ENCODE measurements at regions not wholly inside any gene's neighbourhood (a gene's known extent, or its start where the extent isn't known, plus 50 kb on each side); places are given as distances from the start of the nearest gene placed in this dataset.

- peaks cover 42% of the 10 kb centered on the region for H3K4me1 Mint-ChIP-seq
- H3K4me3 Mint-ChIP-seq: no peak overlapping the region
- ATAC-seq (no peak), DNase-seq (ENCODE audit: low spot score) (no peak)
- H3K9me3 Mint-ChIP-seq: peaks cover 5% of the 10 kb centered on the region
- ChIA-PET CTCF (interaction anchor here (1.5 kb wide), 1 partner anchor 11 kb away, joined by 4 read pairs; no protein-coding TSS in a partner anchor), POLR2A (no interaction called here)
- no peaks in the 10 kb centered on the region for H3K27me3 Mint-ChIP-seq (ENCODE audit: low read depth)
- no peak overlapping the region for H3K27ac Mint-ChIP-seq
- no peak for TF ChIP-seq MAX (CRISPR knock-in tag; IDR thresholded peaks at IDR 0.05)
- no peak for TF ChIP-seq MLX (CRISPR knock-in tag; IDR thresholded peaks at IDR 0.05)
- TF ChIP-seq NFATC4 (CRISPR knock-in tag; IDR thresholded peaks at IDR 0.05): no peak
- TF ChIP-seq PRDM15 (CRISPR knock-in tag; IDR thresholded peaks at IDR 0.05): no peak
- no peak for TF ChIP-seq ARID4B (CRISPR knock-in tag; IDR thresholded peaks at IDR 0.05; ENCODE audit: borderline replicate concordance)
- no peak for TF ChIP-seq JAZF1 (CRISPR knock-in tag; IDR thresholded peaks at IDR 0.05)
- no peak for TF ChIP-seq ERG (CRISPR knock-in tag; IDR thresholded peaks at IDR 0.05)
- no peak for TF ChIP-seq FOXP4 (CRISPR knock-in tag; IDR thresholded peaks at IDR 0.05)
- no peak for TF ChIP-seq NR2C2 (CRISPR knock-in tag; IDR thresholded peaks at IDR 0.05)
- no peak for TF ChIP-seq ZNF396 (CRISPR knock-in tag; IDR thresholded peaks at IDR 0.05; ENCODE audit: borderline replicate concordance)
- no peak for TF ChIP-seq FOXK1 (CRISPR knock-in tag; IDR thresholded peaks at IDR 0.05)
- TF ChIP-seq USF1 (CRISPR knock-in tag; IDR thresholded peaks at IDR 0.05): no peak
- TF ChIP-seq ZNF232 (CRISPR knock-in tag; IDR thresholded peaks at IDR 0.05): no peak
- no peak for TF ChIP-seq ATF1 (CRISPR knock-in tag; IDR thresholded peaks at IDR 0.05)
- TF ChIP-seq OVOL2 (CRISPR knock-in tag; IDR thresholded peaks at IDR 0.05; ENCODE audit: borderline replicate concordance): no peak
- no peak for TF ChIP-seq CREB1 (CRISPR knock-in tag; IDR thresholded peaks at IDR 0.05)
- H3K36me3 Mint-ChIP-seq: peaks cover 5% of the 10 kb centered on the region
These were observed 289.0 kb upstream of the XYLT1 start for GRCh38 chr16:17759451-17760390.

Data from WTC11 (cell line).